H1 (cell line): ENCODE measurements at regions not wholly inside any gene's neighbourhood (a gene's known extent, or its start where the extent isn't known, plus 50 kb on each side); places are given as distances from the start of the nearest gene placed in this dataset.

ENCODE experiments used
- CTCF ChIA-PET: fragments of 300-600 bp; sonication (Branson Sonifier 250); formaldehyde crosslinking; loops from one replicate; lab custom pipeline; 2021; ENCODE audit not compliant: partially characterized antibody; lab: Charles Lee
- POLR2A ChIA-PET: fragments of 300-600 bp; sonication (Branson Sonifier 250); formaldehyde crosslinking; loops from one replicate; lab custom pipeline; 2021; ENCODE audit warnings: inconsistent platforms; ENCODE audit not compliant: partially characterized antibody; lab: Charles Lee
- DNase-seq, 2 experiments: peaks; one replicate each; pipeline versions ENCODE4 v3.0.0 to v3.0.0-alpha.2; 2010 to 2022; ENCODE audit warnings: low spot score in 2 of 2, low read depth in 1 of 2, mixed read lengths in 1 of 2
- FAIRE-seq: peaks from 2 replicates; lab custom pipeline; 2011; peaks lifted over from hg19 to GRCh38; lab: Jason Lieb, UNC
- H2AFZ ChIP-seq: 2 replicates; pipeline ENCODE4 v1.8.1; 2012; ENCODE audit warnings: low read length, inconsistent platforms
- H2AK5ac ChIP-seq: 2 replicates; pipeline ENCODE4 v1.6.1; 2013; ENCODE audit warnings: low read depth, low read length
- H2BK120ac ChIP-seq: replicated peaks from 2 replicates; pipeline ENCODE3; 2013; ENCODE audit warnings: low read depth, low read length, inconsistent platforms
- H2BK12ac ChIP-seq: 2 replicates; pipeline ENCODE4 v1.6.1; 2013; ENCODE audit warnings: low read depth, low read length
- H2BK15ac ChIP-seq: 2 replicates; pipeline ENCODE4 v1.6.1; 2013; ENCODE audit warnings: low read length
- H2BK20ac ChIP-seq: 2 replicates; pipeline ENCODE4 v1.6.1; 2013; ENCODE audit warnings: low read length
- H2BK5ac ChIP-seq: 2 replicates; pipeline ENCODE4 v1.6.1; 2013; ENCODE audit warnings: low read depth, low read length
- H3K14ac ChIP-seq: 2 replicates; pipeline ENCODE4 v1.6.1; 2013; ENCODE audit warnings: inconsistent platforms; ENCODE audit not compliant: insufficient read length
- H3K18ac ChIP-seq: 2 replicates; pipeline ENCODE4 v1.6.1; 2013; ENCODE audit warnings: low read length; ENCODE audit errors: extremely low read depth
- H3K23ac ChIP-seq: 2 replicates; pipeline ENCODE4 v1.6.1; 2013; ENCODE audit warnings: inconsistent platforms; ENCODE audit not compliant: insufficient read length
- H3K23me2 ChIP-seq: 2 replicates; pipeline ENCODE4 v1.6.1; 2013; ENCODE audit warnings: low read depth, low read length
- H3K27ac ChIP-seq: 2 replicates; pipeline ENCODE4 v1.6.1; 2011; ENCODE audit warnings: low read depth, low read length, inconsistent platforms
- H3K27me3 ChIP-seq, 4 experiments: replicated peaks in 1 of 4; 1 replicate in 1 of 4; 2 replicates in 3 of 4; pipeline versions ENCODE4 v1.6.1 to v1.8.1; 2011 to 2013; ENCODE audit warnings: low read length in 3 of 4, mild to moderate bottlenecking in 3 of 4, inconsistent platforms in 2 of 4, mixed read lengths in 2 of 4, moderate library complexity in 1 of 4; ENCODE audit not compliant: control insufficient read depth in 3 of 4, insufficient read depth in 3 of 4; ENCODE audit errors: extremely low read depth in 1 of 4
- H3K36me3 ChIP-seq, 4 experiments: 2 replicates each; pipeline versions ENCODE4 v1.6.1 to v1.8.1; 2011 to 2013; ENCODE audit warnings: mild to moderate bottlenecking in 4 of 4, low read length in 3 of 4, moderate library complexity in 2 of 4, control low read depth in 1 of 4, inconsistent platforms in 1 of 4; ENCODE audit not compliant: insufficient read depth in 4 of 4, control insufficient read depth in 2 of 4
- H3K4ac ChIP-seq: replicated peaks from 2 replicates; pipeline ENCODE3; 2013; ENCODE audit warnings: low read length, low read depth, mixed read lengths, inconsistent platforms; ENCODE audit not compliant: insufficient read length
- H3K4me1 ChIP-seq, 4 experiments: replicated peaks in 1 of 4; 1 replicate in 1 of 4; 2 replicates in 3 of 4; pipeline versions ENCODE4 v1.6.1 to v1.8.1; 2011 to 2013; ENCODE audit warnings: low read length in 3 of 4, inconsistent platforms in 2 of 4, mixed read lengths in 1 of 4; ENCODE audit not compliant: insufficient read depth in 4 of 4, control insufficient read depth in 3 of 4
- H3K4me2 ChIP-seq, 2 experiments: 2 replicates each; pipeline versions ENCODE4 v1.6.1 to v1.8.1; 2011 to 2013; ENCODE audit warnings: low read depth in 2 of 2, low read length in 2 of 2, control low read depth in 1 of 2, inconsistent platforms in 1 of 2, mild to moderate bottlenecking in 1 of 2; ENCODE audit not compliant: insufficient read depth in 1 of 2
- H3K4me3 ChIP-seq, 4 experiments: fragments of 200-600, 300-600 bp in 1 of 4; sonication (generic), shearing (Covaris generic), sonication (Bioruptor Twin) in 1 of 4; 2 replicates each; pipeline versions ENCODE4 v1.5.1 to v1.8.1; 2011 to 2016; ENCODE audit warnings: low read length in 4 of 4, low read depth in 3 of 4, control low read depth in 2 of 4, inconsistent platforms in 2 of 4, mild to moderate bottlenecking in 2 of 4, mixed read lengths in 1 of 4, moderate library complexity in 1 of 4; ENCODE audit not compliant: insufficient read depth in 2 of 4; ENCODE audit errors: extremely low read depth in 1 of 4
- H3K56ac ChIP-seq: replicated peaks from 2 replicates; pipeline ENCODE3; 2013; ENCODE audit warnings: low read depth, mild to moderate bottlenecking, mixed read lengths, low read length, inconsistent platforms; ENCODE audit not compliant: insufficient read length
- H3K79me1 ChIP-seq: 2 replicates; pipeline ENCODE4 v1.6.1; 2013; ENCODE audit warnings: low read depth, low read length, control low read depth
- H3K79me2 ChIP-seq, 2 experiments: 2 replicates each; pipeline versions ENCODE4 v1.6.1 to v1.8.1; 2012 to 2013; ENCODE audit warnings: low read length in 2 of 2, mild to moderate bottlenecking in 2 of 2, inconsistent platforms in 1 of 2; ENCODE audit not compliant: insufficient read depth in 2 of 2, control insufficient read depth in 1 of 2
- H3K9ac ChIP-seq, 4 experiments: replicated peaks in 1 of 4; 1 replicate in 1 of 4; 2 replicates in 3 of 4; pipeline versions ENCODE4 v1.6.1 to v1.8.1; 2011 to 2013; ENCODE audit warnings: low read depth in 3 of 4, low read length in 3 of 4, control low read depth in 2 of 4, mild to moderate bottlenecking in 2 of 4, moderate library complexity in 2 of 4, inconsistent platforms in 1 of 4; ENCODE audit errors: extremely low read depth in 1 of 4
- H3K9me3 ChIP-seq, 2 experiments: 2 replicates each; pipeline versions ENCODE4 v1.6.1 to v1.8.1; 2012 to 2013; ENCODE audit warnings: mild to moderate bottlenecking in 2 of 2, moderate library complexity in 2 of 2, control low read depth in 1 of 2, inconsistent platforms in 1 of 2, low read depth in 1 of 2, low read length in 1 of 2, mixed read lengths in 1 of 2; ENCODE audit not compliant: insufficient read depth in 2 of 2
- H4K20me1 ChIP-seq, 2 experiments: replicated peaks in 1 of 2; 2 replicates each; pipeline versions ENCODE3 to v1.8.1; 2011 to 2013; ENCODE audit warnings: inconsistent platforms in 2 of 2, low read length in 2 of 2, mild to moderate bottlenecking in 1 of 2; ENCODE audit not compliant: insufficient read depth in 2 of 2, control insufficient read depth in 1 of 2
- H4K5ac ChIP-seq: 2 replicates; pipeline ENCODE4 v1.6.1; 2013; ENCODE audit warnings: low read length, low read depth, mixed read lengths, inconsistent platforms; ENCODE audit not compliant: insufficient read length
- H4K8ac ChIP-seq: 2 replicates; pipeline ENCODE4 v1.8.0; 2013; ENCODE audit warnings: mild to moderate bottlenecking, moderate library complexity, low read length, inconsistent platforms; ENCODE audit not compliant: insufficient read depth; ENCODE audit errors: extremely low read depth
- H4K91ac ChIP-seq: replicated peaks from 2 replicates; pipeline ENCODE3; 2013; ENCODE audit warnings: low read length, mixed read lengths, inconsistent platforms; ENCODE audit not compliant: insufficient read length
- BCL11A ChIP-seq, 2 experiments: IDR thresholded peaks; one replicate each; pipeline ENCODE4 v1.6.1; 2011; ENCODE audit warnings: low read depth in 2 of 2, low read length in 2 of 2, mild to moderate bottlenecking in 2 of 2
- GABPA ChIP-seq: IDR thresholded peaks from 2 replicates; pipeline ENCODE4 v1.6.1; 2011; ENCODE audit warnings: mild to moderate bottlenecking, low read length, moderate library complexity, borderline replicate concordance; ENCODE audit not compliant: insufficient read depth
- GTF2F1 ChIP-seq: IDR thresholded peaks from 2 replicates; pipeline ENCODE4 v1.6.1; 2012; ENCODE audit warnings: low read depth, low read length, improper control_type of control experiment, borderline replicate concordance
- KDM1A ChIP-seq: fragments of 200-600, 300-600 bp; sonication (generic); IDR thresholded peaks from 2 replicates; pipeline ENCODE4 v1.7.1; 2016; ENCODE audit warnings: mild to moderate bottlenecking, low read length, borderline replicate concordance
- NANOG ChIP-seq: IDR thresholded peaks from 2 replicates; pipeline ENCODE4 v1.6.1; 2011; ENCODE audit warnings: low read length, low read depth, mild to moderate bottlenecking, inconsistent platforms; ENCODE audit not compliant: insufficient read depth, poor library complexity, severe bottlenecking
- POLR2A ChIP-seq, 2 experiments: IDR thresholded peaks; 1 replicate in 1 of 2; 2 replicates in 1 of 2; pipeline ENCODE4 v1.6.1; 2011; ENCODE audit warnings: low read depth in 2 of 2, low read length in 2 of 2, mild to moderate bottlenecking in 2 of 2; ENCODE audit errors: control extremely low read depth in 1 of 2
- ZNF274 ChIP-seq: IDR thresholded peaks from 2 replicates; pipeline ENCODE4 v1.7.0; 2012; ENCODE audit warnings: low read length, borderline replicate concordance; ENCODE audit errors: extremely low read depth
- WGBS, 2 experiments: shearing (Covaris generic) in 1 of 2; methylation state at CpG; one replicate each; pipeline versions ENCODE4 v1.1.6 to v1.1.7; 2013 to 2015; ENCODE audit warnings: low lambda C conversion rate in 2 of 2, mixed read lengths in 2 of 2, inconsistent platforms in 1 of 2, low coverage in 1 of 2, missing lambda C conversion rate in 1 of 2; ENCODE audit not compliant: insufficient replicate concordance in 2 of 2, insufficient coverage in 1 of 2, insufficient read length in 1 of 2; ENCODE audit errors: extremely low coverage in 1 of 2, missing lambda C conversion rate in 1 of 2; 5-methylcytosine and 5-hydroxymethylcytosine counted together
- TF ChIP-seq, protein P1 (sequence below): IDR thresholded peaks from 2 replicates; pipeline ENCODE4 v1.6.1; 2011; ENCODE audit warnings: low read length, improper control_type of control experiment
- TF ChIP-seq, protein P2 (sequence below): IDR thresholded peaks from 2 replicates; pipeline ENCODE4 v1.6.1; 2012; ENCODE audit warnings: low read length, inconsistent platforms

DNA sequence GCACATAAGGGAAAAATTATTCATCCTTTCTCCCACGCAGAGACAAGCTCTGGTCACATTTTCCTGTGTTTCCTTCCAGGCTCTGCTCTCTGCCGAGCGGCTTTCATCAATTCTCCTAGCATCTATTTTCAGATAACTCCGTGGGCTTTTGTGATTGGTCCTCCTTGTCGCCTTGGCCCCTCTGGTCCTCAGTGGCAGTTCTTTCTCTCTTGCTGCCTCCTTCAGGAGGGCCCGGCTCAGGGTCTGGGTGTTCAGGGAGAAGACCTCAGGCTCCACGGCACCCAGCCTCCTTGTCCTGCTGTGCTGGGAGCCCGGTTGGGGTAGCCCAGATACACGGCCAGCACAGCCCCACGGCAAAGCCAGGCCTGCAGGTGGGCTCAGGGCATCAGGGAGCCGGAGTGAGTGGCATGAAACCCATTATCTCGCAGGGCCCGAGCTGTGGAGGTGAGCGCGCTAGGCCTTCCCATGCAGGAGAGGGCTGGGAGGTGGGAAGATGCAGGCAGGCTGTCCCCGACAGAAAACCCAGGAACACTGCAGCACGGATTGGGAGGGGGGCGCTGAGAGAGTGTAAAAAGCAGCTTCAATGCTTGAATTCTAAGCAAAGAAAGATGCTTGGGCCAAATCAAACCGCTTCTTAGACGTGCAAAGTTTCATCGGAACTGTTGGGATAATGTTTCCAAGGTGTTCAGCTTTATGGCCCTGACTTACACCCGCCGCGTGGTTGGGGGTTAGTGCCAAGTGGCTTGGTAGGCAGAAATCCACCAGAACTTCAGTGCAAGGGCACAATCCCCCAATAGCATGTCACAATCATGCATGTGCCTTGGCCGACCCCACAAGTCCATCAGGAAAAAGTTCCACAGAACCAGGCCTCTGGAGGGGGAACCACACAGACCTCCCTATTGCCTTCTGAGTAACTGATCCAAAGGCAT is 81.9 kb upstream of the WNT7B start:
- Histone ChIP-seq H3K9me3 (no peaks in the 10 kb centered on the region), H2BK15ac (no peak overlapping the region), H2BK12ac (no peak overlapping the region), H4K91ac (no peak overlapping the region), H3K18ac (no peak overlapping the region), H3K4me2 (no peak overlapping the region), H3K79me1 (no peaks in the 10 kb centered on the region), H3K23me2 (no peaks in the 10 kb centered on the region; the same call in 1 of the 2 replicates), H2AFZ (no peak overlapping the region), H3K4ac (no peak overlapping the region), H2AK5ac (no peak overlapping the region), H3K27me3 (peaks cover 3 to 52% (median 33%) of the 10 kb centered on the region in 4 experiments), H3K56ac (no peak overlapping the region), H2BK120ac (no peak overlapping the region), H4K8ac (no peak overlapping the region), H3K14ac (no peak overlapping the region), H3K9ac (no peak overlapping the region), H3K4me3 (no peak overlapping the region), H2BK20ac (no peak overlapping the region), H3K27ac (no peak overlapping the region), H2BK5ac (no peak overlapping the region), H3K23ac (no peak overlapping the region), H3K4me1 (peaks cover 0 to 6% (median 3%) of the 10 kb centered on the region in 4 experiments; a peak in 2 of 7 replicates), H3K79me2 (no peaks in the 10 kb centered on the region), H4K5ac (no peak overlapping the region), H3K36me3 (no peaks in the 10 kb centered on the region), H4K20me1 (no peaks in the 10 kb centered on the region)
- DNase-seq (no peak), FAIRE-seq (no peak)
- WGBS, 2 experiments, result 93% methylated on average over 22 of the region's 25 CpGs; no CpG with 5 or more reads in 1 of the 2 experiments
- ChIA-PET POLR2A (no interaction called here), CTCF (interaction anchor here (1.4 to 3.2 kb wide), 2 partner anchors 53 to 64 kb away, joined by 3 to 15 read pairs; no protein-coding TSS in a partner anchor)
- TF ChIP-seq GABPA (no peak), NANOG (no peak), BCL11A (IDR thresholded peaks at IDR 0.05; ENCODE audit: low read depth in 2 of 2, low read length in 2 of 2) (no peak), POLR2A (IDR thresholded peaks at IDR 0.05; ENCODE audit: control extremely low read depth in 1 of 2, low read depth in 2 of 2, low read length in 2 of 2) (no peak), ZNF274 (no peak), KDM1A (no peak), GTF2F1 (no peak)
- TF ChIP-seq, protein P1, sequence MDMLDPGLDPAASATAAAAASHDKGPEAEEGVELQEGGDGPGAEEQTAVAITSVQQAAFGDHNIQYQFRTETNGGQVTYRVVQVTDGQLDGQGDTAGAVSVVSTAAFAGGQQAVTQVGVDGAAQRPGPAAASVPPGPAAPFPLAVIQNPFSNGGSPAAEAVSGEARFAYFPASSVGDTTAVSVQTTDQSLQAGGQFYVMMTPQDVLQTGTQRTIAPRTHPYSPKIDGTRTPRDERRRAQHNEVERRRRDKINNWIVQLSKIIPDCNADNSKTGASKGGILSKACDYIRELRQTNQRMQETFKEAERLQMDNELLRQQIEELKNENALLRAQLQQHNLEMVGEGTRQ, result no peak
- TF ChIP-seq, protein P2, sequence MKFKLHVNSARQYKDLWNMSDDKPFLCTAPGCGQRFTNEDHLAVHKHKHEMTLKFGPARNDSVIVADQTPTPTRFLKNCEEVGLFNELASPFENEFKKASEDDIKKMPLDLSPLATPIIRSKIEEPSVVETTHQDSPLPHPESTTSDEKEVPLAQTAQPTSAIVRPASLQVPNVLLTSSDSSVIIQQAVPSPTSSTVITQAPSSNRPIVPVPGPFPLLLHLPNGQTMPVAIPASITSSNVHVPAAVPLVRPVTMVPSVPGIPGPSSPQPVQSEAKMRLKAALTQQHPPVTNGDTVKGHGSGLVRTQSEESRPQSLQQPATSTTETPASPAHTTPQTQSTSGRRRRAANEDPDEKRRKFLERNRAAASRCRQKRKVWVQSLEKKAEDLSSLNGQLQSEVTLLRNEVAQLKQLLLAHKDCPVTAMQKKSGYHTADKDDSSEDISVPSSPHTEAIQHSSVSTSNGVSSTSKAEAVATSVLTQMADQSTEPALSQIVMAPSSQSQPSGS, result no peak
